ENCODE measurements at regions not wholly inside any gene's neighbourhood (a gene's known extent, or its start where the extent isn't known, plus 50 kb on each side); places are given as distances from the start of the nearest gene placed in this dataset.

DNA sequence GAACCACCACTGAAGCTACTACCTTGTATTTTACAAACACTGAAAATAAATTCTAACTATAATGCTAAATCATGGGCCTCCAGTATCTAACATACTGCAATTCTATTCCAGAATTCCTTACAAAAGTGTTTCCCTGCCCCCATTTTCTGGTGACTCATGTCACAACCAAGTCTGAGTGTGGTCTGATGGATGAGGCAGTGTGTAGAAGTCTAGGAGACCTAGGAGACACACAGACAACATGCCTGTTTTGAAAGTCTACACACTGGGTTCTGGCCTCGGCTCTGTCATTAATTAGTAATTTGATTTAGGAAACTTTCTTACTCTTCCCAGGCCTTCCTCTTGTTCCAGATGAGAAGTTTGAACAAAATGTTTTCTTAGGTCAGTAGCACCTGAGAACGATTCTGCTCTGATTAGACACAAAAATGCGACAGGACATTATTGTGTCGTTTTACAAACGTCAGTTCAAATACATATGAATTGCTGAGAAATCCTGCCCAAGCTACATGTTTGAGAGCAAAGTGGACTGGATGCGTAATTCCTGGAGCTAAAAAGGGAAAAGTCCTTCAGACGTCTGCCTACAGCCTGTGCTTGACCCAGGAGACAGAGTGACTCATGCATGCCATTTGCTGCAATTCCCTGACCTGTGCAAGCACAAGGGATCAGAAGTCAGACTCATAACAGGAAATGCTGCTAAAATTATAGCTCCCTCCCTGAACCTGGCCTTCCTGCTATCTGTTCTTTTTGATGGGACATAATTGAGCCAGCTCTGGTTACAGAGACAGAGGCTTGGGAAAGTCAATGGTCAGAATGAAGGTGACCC lies 494.4 kb downstream of the SOX11 start:
- TF ChIP-seq SUZ12 (IDR thresholded peaks at IDR 0.05; ENCODE audit: extremely low read depth, insufficient read depth, insufficient read length) (no peak), ZNF274 (IDR thresholded peaks at IDR 0.05; ENCODE audit: low read depth, low read length) (no peak), YY1 (IDR thresholded peaks at IDR 0.05; ENCODE audit: insufficient read depth, insufficient read length) (no peak)

Data from NT2/D1 (cell line).